Endothelial cell of umbilical vein (primary cell): ENCODE measurements at regions not wholly inside any gene's neighbourhood (a gene's known extent, or its start where the extent isn't known, plus 50 kb on each side); places are given as distances from the start of the nearest gene placed in this dataset.

ENCODE experiments used
- BruUV-seq: library from RNA; stranded (reverse); fragments of 400-500 nt; replicated peaks from 2 replicates; lab custom pipeline; 2021; lab: Mats Ljungman, UMichigan
- CTCF ChIA-PET: fragments of 300-600, 350-600 bp; sonication (Branson Sonifier 250); formaldehyde crosslinking; loops from one replicate; lab custom pipeline; 2021; ENCODE audit warnings: antibody characterized with exemption, inconsistent platforms; lab: Charles Lee
- POLR2A ChIA-PET: fragments of 300-600, 350-600 bp; sonication (Branson Sonifier 250); formaldehyde crosslinking; loops from one replicate; lab custom pipeline; 2021; ENCODE audit warnings: antibody characterized with exemption, inconsistent platforms; lab: Charles Lee
- DNase-seq: peaks from one replicate; pipeline ENCODE4 v3.0.0-alpha.2; 2011; ENCODE audit warnings: low read depth, low spot score
- FAIRE-seq: peaks from 2 replicates; lab custom pipeline; 2011; peaks lifted over from hg19 to GRCh38; lab: Jason Lieb, UNC
- H2AFZ ChIP-seq: 2 replicates; pipeline ENCODE4 v1.6.0; 2012; ENCODE audit warnings: low read depth, low read length, control low read depth, inconsistent platforms
- H3K27ac ChIP-seq: 2 replicates; pipeline ENCODE4 v1.5.1; 2011; ENCODE audit warnings: low read depth, mild to moderate bottlenecking, control low read depth, low read length, moderate library complexity; ENCODE audit not compliant: insufficient read depth
- H3K27me3 ChIP-seq, 2 experiments: 2 replicates each; pipeline versions ENCODE4 v1.6.0 to v1.6.1; 2011; ENCODE audit warnings: low read length in 2 of 2, mixed read lengths in 1 of 2; ENCODE audit not compliant: control insufficient read depth in 2 of 2, insufficient read depth in 2 of 2
- H3K36me3 ChIP-seq, 2 experiments: 2 replicates in 1 of 2; 3 replicates in 1 of 2; pipeline ENCODE4 v1.5.1; 2011; ENCODE audit warnings: low read length in 2 of 2, mild to moderate bottlenecking in 1 of 2, moderate library complexity in 1 of 2; ENCODE audit not compliant: control insufficient read depth in 2 of 2, insufficient read depth in 2 of 2; ENCODE audit errors: extremely low read depth in 1 of 2
- H3K4me1 ChIP-seq: 3 replicates; pipeline ENCODE4 v1.5.1; 2011; ENCODE audit warnings: mild to moderate bottlenecking, low read length; ENCODE audit not compliant: control insufficient read depth, insufficient read depth; ENCODE audit errors: extremely low read depth
- H3K4me2 ChIP-seq: 2 replicates; pipeline ENCODE4 v1.6.1; 2011; ENCODE audit warnings: low read length, control low read depth, mixed read lengths; ENCODE audit not compliant: insufficient read depth
- H3K4me3 ChIP-seq, 3 experiments: fragments of 200-600 bp in 1 of 3; sonication (generic), shearing (Covaris generic) in 1 of 3; replicated peaks in 1 of 3; 2 replicates each; pipeline ENCODE4 v1.5.1; 2011 to 2016; ENCODE audit warnings: control low read depth in 3 of 3, low read length in 3 of 3, mild to moderate bottlenecking in 2 of 3, inconsistent platforms in 1 of 3, low read depth in 1 of 3, moderate library complexity in 1 of 3; ENCODE audit not compliant: insufficient read depth in 1 of 3
- H3K79me2 ChIP-seq: 2 replicates; pipeline ENCODE4 v1.6.0; 2012; ENCODE audit warnings: low read length, inconsistent platforms; ENCODE audit not compliant: control insufficient read depth, insufficient read depth
- H3K9ac ChIP-seq: replicated peaks from 2 replicates; pipeline ENCODE3; 2011; ENCODE audit warnings: low read length, control low read depth; ENCODE audit not compliant: insufficient read depth; ENCODE audit errors: extremely low read depth
- H3K9me1 ChIP-seq: replicated peaks from 3 replicates; pipeline ENCODE4 v1.6.0; 2011; ENCODE audit warnings: mild to moderate bottlenecking, low read length; ENCODE audit not compliant: control insufficient read depth, insufficient read depth; ENCODE audit errors: extremely low read depth
- H3K9me3 ChIP-seq: replicated peaks from 2 replicates; pipeline ENCODE4 v1.5.1; 2012; ENCODE audit warnings: low read length, inconsistent platforms; ENCODE audit not compliant: control insufficient read depth, insufficient read depth
- H4K20me1 ChIP-seq: replicated peaks from 2 replicates; pipeline ENCODE3; 2011; ENCODE audit warnings: mild to moderate bottlenecking, low read length; ENCODE audit not compliant: control insufficient read depth, insufficient read depth; ENCODE audit errors: extremely low read depth
- EZH2 ChIP-seq: IDR thresholded peaks from 2 replicates; pipeline ENCODE4 v1.6.1; 2012; ENCODE audit warnings: borderline replicate concordance, low read depth, mild to moderate bottlenecking, moderate library complexity, low read length, inconsistent platforms; ENCODE audit not compliant: severe bottlenecking
- FOS ChIP-seq: IDR thresholded peaks from 2 replicates; pipeline ENCODE4 v1.6.1; 2011; ENCODE audit warnings: mild to moderate bottlenecking, low read length, moderate library complexity, borderline replicate concordance; ENCODE audit not compliant: insufficient read depth
- GATA2 ChIP-seq: IDR thresholded peaks from 2 replicates; pipeline ENCODE4 v1.7.0; 2011; ENCODE audit warnings: low read depth, mild to moderate bottlenecking, moderate library complexity, mixed read lengths, low read length; ENCODE audit not compliant: insufficient read length, insufficient read depth
- JUN ChIP-seq: IDR thresholded peaks from 2 replicates; pipeline ENCODE4 v1.6.1; 2011; ENCODE audit warnings: borderline replicate concordance, low read depth; ENCODE audit not compliant: insufficient read length, insufficient read depth
- MAX ChIP-seq: IDR thresholded peaks from 2 replicates; pipeline ENCODE4 v1.6.1; 2011; ENCODE audit not compliant: insufficient read depth, insufficient read length
- MYC ChIP-seq: IDR thresholded peaks from one replicate; pipeline ENCODE4 v1.6.1; 2011; ENCODE audit warnings: mild to moderate bottlenecking, low read depth, low read length
- POLR2A ChIP-seq: IDR thresholded peaks from 2 replicates; pipeline ENCODE4 v1.6.1; 2012; ENCODE audit warnings: low read depth, mild to moderate bottlenecking, control low read depth, low read length
- POLR2AphosphoS5 ChIP-seq: IDR thresholded peaks from 2 replicates; pipeline ENCODE4 v1.6.1; 2012; ENCODE audit warnings: low read depth, mild to moderate bottlenecking, control low read depth, low read length, moderate library complexity; ENCODE audit not compliant: insufficient read depth
- dilution Hi-C: fragments of 300-500 bp; cut with MboI; formaldehyde crosslinking; loops from one replicate; pipeline ENCODE4 v1.15.0; 2019; ENCODE audit warnings: low sequenced_read_pairs; ENCODE audit not compliant: extremely low pct_ligation_motif_present
- intact Hi-C: fragments of 100-400 bp; cut with micrococcal nuclease; formaldehyde crosslinking; loops from one replicate; pipeline ENCODE4 v1.10.0; 2022
- TF ChIP-seq, protein P1 (sequence below), 2 donors: IDR thresholded peaks; 1 replicate in 1 of 2; 2 replicates in 1 of 2; pipeline ENCODE4 v1.5.1; 2011; ENCODE audit warnings: low read length in 2 of 2, mild to moderate bottlenecking in 2 of 2, moderate library complexity in 2 of 2, control low read depth in 1 of 2, inconsistent platforms in 1 of 2, low read depth in 1 of 2; ENCODE audit not compliant: insufficient read depth in 1 of 2; ENCODE audit errors: extremely low read depth in 1 of 2

- no peaks in the 10 kb centered on the region for H3K4me1 ChIP-seq
- no peak overlapping the region for H3K4me2 ChIP-seq
- H4K20me1 ChIP-seq = no peaks in the 10 kb centered on the region
- H3K36me3 ChIP-seq = no peaks in the 10 kb centered on the region
- CTCF ChIA-PET = no interaction called here
- no TSS peak for BruUV-seq
- no peaks in the 10 kb centered on the region for H3K27me3 ChIP-seq
- H3K4me3 ChIP-seq = no peak overlapping the region
- no peak overlapping the region for H3K27ac ChIP-seq
- intact Hi-C loops = no loop called here
- H3K9me1 ChIP-seq = no peaks in the 10 kb centered on the region
- no peaks in the 10 kb centered on the region for H3K79me2 ChIP-seq
- no peaks in the 10 kb centered on the region for H3K9me3 ChIP-seq
- dilution Hi-C loops = no loop called here
- H3K9ac ChIP-seq = no peak overlapping the region
- no peak for DNase-seq
- H2AFZ ChIP-seq = no peak overlapping the region
- TF ChIP-seq POLR2AphosphoS5 (no peak), FOS (no peak), MAX (no peak), JUN (no peak), EZH2 (no peak), POLR2A (no peak), MYC (no peak), GATA2 (no peak)
- TF ChIP-seq, protein P1, sequence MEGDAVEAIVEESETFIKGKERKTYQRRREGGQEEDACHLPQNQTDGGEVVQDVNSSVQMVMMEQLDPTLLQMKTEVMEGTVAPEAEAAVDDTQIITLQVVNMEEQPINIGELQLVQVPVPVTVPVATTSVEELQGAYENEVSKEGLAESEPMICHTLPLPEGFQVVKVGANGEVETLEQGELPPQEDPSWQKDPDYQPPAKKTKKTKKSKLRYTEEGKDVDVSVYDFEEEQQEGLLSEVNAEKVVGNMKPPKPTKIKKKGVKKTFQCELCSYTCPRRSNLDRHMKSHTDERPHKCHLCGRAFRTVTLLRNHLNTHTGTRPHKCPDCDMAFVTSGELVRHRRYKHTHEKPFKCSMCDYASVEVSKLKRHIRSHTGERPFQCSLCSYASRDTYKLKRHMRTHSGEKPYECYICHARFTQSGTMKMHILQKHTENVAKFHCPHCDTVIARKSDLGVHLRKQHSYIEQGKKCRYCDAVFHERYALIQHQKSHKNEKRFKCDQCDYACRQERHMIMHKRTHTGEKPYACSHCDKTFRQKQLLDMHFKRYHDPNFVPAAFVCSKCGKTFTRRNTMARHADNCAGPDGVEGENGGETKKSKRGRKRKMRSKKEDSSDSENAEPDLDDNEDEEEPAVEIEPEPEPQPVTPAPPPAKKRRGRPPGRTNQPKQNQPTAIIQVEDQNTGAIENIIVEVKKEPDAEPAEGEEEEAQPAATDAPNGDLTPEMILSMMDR (IDR thresholded peaks at IDR 0.05; ENCODE audit: extremely low read depth in 1 of 2, insufficient read depth in 1 of 2, low read depth in 1 of 2, low read length in 2 of 2) = no peak
- POLR2A ChIA-PET = no interaction called here
- FAIRE-seq = no peak
Observed at GRCh38 chrX:122833230-122833629, 350.8 kb upstream of the GRIA3 start.
